NCI-H2227 (cell line): ENCODE measurements at regions not wholly inside any gene's neighbourhood (a gene's known extent, or its start where the extent isn't known, plus 50 kb on each side); places are given as distances from the start of the nearest gene placed in this dataset.
"Not testable (repeated sequence)": the region's sequence is repeated elsewhere in the genome, so short reads cannot be mapped to it uniquely, and the experiment has no call there.

Source experiments
- DNase-seq: peaks from one replicate; lab custom pipeline; 2025; ENCODE audit not compliant: unreplicated experiment; lab: John Stamatoyannopoulos, UW

DNA sequence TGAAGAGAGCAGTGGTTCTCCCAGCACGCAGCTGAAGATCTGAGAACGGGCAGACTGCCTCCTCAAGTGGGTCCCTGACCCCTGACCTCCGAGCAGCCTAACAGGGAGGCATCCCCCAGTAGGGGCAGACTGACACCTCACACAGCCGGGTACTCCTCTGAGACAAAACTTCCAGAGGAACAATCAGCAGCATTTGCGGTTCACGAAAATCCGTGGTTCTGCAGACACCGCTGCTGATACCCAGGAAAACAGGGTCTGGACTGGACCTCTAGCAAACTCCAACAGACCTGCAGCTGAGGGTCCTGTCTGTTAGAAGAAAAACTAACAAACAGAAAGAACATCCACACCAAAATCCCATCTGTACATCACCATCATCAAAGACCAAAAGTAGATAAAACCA lies 68.4 kb upstream of the CCT8L2 start:
- not testable (repeated sequence) for DNase-seq

GRCh38 chr22:16660570-16660969 lies 68.0 kb upstream of the CCT8L2 start:
- DNase-seq, result not testable (repeated sequence)

DNA sequence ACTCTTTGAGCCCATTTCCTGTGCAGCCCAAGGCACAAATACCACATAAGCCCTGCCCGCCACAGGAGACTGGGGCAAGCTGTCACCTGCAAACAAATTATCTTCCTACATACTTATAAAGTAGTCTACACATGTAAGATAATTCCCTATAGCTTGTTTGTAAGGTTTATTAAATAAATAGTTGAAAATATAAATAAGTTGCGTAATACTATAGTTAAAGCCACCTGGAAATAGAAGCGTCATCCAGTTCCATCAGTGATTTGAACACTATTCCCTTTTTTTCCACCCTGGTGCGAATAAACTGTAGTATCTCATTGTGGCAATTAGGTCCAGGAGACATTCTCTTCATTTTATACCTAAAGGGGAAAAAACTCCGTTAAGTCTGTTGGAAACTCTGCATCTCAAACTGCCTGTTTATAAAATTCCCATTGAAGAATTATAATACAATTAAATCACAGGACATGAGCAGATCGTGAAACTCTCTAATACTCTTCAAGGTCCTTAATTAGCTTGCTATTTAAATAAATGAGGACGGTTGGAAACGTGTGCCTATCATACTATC lies 66.7 kb upstream of the CCT8L2 start:
- DNase-seq, result not testable (repeated sequence)

DNA sequence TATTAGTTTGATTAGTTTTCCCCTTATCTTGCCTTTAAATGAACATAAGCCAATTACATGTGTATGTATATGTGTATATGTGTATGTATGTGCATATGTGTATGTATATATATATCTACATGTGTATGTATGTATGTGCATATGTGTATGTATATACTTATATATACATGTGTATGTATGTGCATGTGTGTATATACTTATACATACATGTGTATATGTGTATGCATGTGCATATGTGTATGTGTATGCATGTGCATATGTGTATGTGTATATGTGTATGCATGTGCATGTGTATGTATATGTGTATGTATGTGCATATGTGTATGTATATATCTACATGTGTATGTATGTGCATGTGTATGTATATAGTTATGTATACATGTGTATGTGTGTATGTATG lies 65.5 kb upstream of the CCT8L2 start:
- DNase-seq, result no peak

- no peak for DNase-seq
These were observed 62.3 kb upstream of the CCT8L2 start for GRCh38 chr22:16654882-16655281.

- DNase-seq, result not testable (repeated sequence)
These were observed 61.7 kb upstream of the CCT8L2 start for GRCh38 chr22:16654336-16654735.

- DNase-seq, result not testable (repeated sequence)
These were observed 60.6 kb upstream of the CCT8L2 start for GRCh38 chr22:16653222-16653621.

DNA sequence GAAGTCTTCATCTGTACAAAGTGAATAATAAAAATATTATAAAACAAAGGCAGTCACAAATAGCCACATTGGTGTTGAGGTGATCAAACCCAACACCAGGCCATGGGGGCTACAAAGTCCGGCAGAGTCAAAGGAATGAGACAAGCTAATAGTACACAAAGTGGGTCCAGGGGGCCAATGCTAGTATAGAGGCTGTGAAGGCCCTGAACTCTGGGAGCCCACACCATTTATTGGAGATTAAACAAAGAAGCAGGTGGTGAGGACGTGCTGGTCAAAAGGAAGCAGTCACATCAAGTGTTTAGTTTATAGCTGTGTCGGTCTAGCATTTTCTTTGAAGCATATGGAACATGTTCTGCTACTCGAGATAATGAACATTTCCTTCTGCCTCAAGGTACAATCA lies 58.6 kb upstream of the CCT8L2 start:
- no peak for DNase-seq
